GM06990 (cell line): ENCODE measurements at regions not wholly inside any gene's neighbourhood (a gene's known extent, or its start where the extent isn't known, plus 50 kb on each side); places are given as distances from the start of the nearest gene placed in this dataset.

Source experiments
- DNase-seq: peaks from one replicate; pipeline ENCODE4 v3.0.0-alpha.2; 2011; ENCODE audit not compliant: insufficient read length; ENCODE audit errors: extremely low read depth
- H3K27me3 ChIP-seq: replicated peaks from 2 replicates; pipeline ENCODE4 v1.6.0; 2011; ENCODE audit warnings: low read length; ENCODE audit not compliant: control insufficient read depth, insufficient read depth
- H3K36me3 ChIP-seq: 2 replicates; pipeline ENCODE4 v1.5.1; 2011; ENCODE audit warnings: low read length; ENCODE audit not compliant: control insufficient read depth, insufficient read depth
- H3K4me3 ChIP-seq: replicated peaks from 2 replicates; pipeline ENCODE4 v1.5.1; 2011; ENCODE audit warnings: low read depth, mild to moderate bottlenecking, control low read depth, low read length
- CTCF ChIP-seq: IDR thresholded peaks from 2 replicates; pipeline ENCODE4 v1.5.1; 2011; ENCODE audit warnings: low read length, control low read depth, mild to moderate bottlenecking, inconsistent platforms; ENCODE audit not compliant: insufficient read depth, poor library complexity, severe bottlenecking

DNA sequence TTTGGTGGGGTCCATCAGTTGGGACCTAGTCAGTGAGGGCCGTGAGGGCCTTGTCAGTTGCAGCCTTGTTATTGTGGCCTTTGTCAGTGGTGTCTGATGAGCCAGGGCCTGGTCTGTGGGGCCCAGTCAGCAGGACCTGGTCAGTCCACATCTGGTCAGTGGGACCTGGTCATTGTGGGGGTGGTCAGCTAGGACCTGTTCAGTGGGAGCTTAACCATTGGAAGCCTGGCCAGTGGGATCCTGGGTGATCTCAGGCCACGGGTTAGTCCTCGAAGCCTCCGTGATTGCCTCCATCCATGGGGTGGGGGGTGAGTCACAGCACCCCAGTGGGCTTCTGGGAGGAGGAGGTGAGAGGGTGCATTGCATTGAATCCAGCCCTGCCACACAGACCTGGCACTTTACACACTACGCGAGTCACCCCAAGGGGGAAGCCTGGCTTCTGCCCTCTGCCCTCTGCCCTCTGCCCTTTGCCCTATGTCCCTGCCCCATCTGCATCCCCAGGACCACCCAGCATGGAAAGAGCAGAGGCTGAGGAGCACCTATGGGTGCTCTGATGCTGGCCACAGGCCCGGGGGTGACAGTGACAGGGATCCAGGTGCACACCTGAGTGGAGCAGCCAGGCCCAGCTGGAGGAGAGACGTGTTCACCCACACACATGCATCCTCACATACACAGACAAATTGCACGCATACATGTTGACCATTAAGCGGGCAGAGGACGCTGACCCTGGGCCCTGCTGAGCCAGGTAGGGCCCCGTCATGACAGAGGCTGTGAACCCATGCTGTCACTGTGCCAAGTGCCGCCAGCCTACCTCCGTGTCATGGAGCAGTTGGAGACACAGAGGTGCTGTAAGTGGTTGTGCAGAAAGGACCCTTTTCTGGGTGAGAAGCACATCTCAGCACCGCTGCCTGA lies 59.8 kb upstream of the TPM4 start:
- Histone ChIP-seq H3K4me3 (no peak overlapping the region), H3K36me3 (no peaks in the 10 kb centered on the region), H3K27me3 (no peaks in the 10 kb centered on the region; the same call in 1 of the 2 replicates)
- no peak for DNase-seq
- TF ChIP-seq CTCF = no peak

GRCh38 chr19:16017138-16017490 lies 59.2 kb upstream of the TPM4 start:
- H3K36me3 ChIP-seq = no peaks in the 10 kb centered on the region
- H3K4me3 ChIP-seq = no peak overlapping the region
- no peaks in the 10 kb centered on the region; the same call in 1 of the 2 replicates for H3K27me3 ChIP-seq
- no peak for DNase-seq
- no peak for TF ChIP-seq CTCF

- Histone ChIP-seq H3K4me3 (no peak overlapping the region), H3K27me3 (no peaks in the 10 kb centered on the region; the same call in 1 of the 2 replicates), H3K36me3 (no peaks in the 10 kb centered on the region)
- TF ChIP-seq CTCF = no peak
- no peak for DNase-seq
Measured at GRCh38 chr19:16018106-16018755, 58.1 kb upstream of the TPM4 start.

- TF ChIP-seq CTCF = no peak
Measured at GRCh38 chr19:16018801-16019551, 57.3 kb upstream of the TPM4 start.

GRCh38 chr19:16019691-16020448 lies 56.4 kb upstream of the TPM4 start:
- no peak for DNase-seq
- H3K27me3 ChIP-seq = no peaks in the 10 kb centered on the region; the same call in 1 of the 2 replicates
- TF ChIP-seq CTCF = no peak
- H3K4me3 ChIP-seq = no peak overlapping the region
- no peaks in the 10 kb centered on the region for H3K36me3 ChIP-seq

More at GRCh38 chr19:16018801-16019551, 57.3 kb upstream of the TPM4 start:
- Histone ChIP-seq H3K4me3 (no peak overlapping the region), H3K36me3 (no peaks in the 10 kb centered on the region), H3K27me3 (no peaks in the 10 kb centered on the region; the same call in 1 of the 2 replicates)
- DNase-seq = no peak
